ENCODE measurements at regions not wholly inside any gene's neighbourhood (a gene's known extent, or its start where the extent isn't known, plus 50 kb on each side); places are given as distances from the start of the nearest gene placed in this dataset.

DNA sequence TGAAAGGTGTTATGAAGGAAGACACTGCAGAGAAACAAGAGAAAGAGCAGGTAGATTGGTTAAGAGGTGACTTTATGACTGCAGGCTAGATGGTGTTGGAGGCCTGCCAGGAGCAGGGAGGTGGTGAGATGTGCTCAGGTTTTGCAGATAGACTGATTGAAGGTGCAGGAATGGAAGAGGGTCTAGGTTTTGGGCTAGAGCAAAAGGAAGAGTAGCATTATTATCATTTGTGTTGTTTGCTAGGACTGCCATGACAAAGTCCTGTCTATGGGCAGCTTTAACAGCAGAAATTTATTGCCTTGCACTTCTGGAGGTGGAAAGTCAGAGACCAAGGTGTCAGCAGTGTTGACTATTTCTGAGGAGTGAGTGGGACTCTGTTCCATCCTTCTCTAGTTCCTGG is 172.9 kb upstream of the SOX11 start:
- BruUV-seq (replicated peaks) = no TSS peak
- H3K4me1 ChIP-seq (ENCODE audit: insufficient read depth, low read length) = no peaks in the 10 kb centered on the region
- H3K36me3 ChIP-seq (replicated peaks in 1 of 2; ENCODE audit: control insufficient read depth in 1 of 2, insufficient read depth in 2 of 2, low read length in 2 of 2) = no peaks in the 10 kb centered on the region
- no peaks in the 10 kb centered on the region for H3K79me2 ChIP-seq (ENCODE audit: insufficient read depth, low read length)
- FAIRE-seq = no peak
- no peak overlapping the region for H3K9ac ChIP-seq (ENCODE audit: insufficient read depth, low read depth, low read length)
- no peak overlapping the region for H2AFZ ChIP-seq (ENCODE audit: low read length)
- no peak for ATAC-seq
- intact Hi-C loops (cut with micrococcal nuclease; ENCODE audit: unreplicated experiment) (no loop called here), in situ Hi-C loops (cut with HindIII; ENCODE audit: extremely low pct_ligation_motif_present, low pct_unique_long_range_greater_than_20kb) (no loop called here)
- ChIA-PET CTCF (ENCODE audit: low intra/inter-chr PET ratio, low total read pairs) (no interaction called here), POLR2A (no interaction called here)
- DNase-seq (ENCODE audit: low spot score) = no peak
- no peaks in the 10 kb centered on the region for H3K27me3 ChIP-seq (ENCODE audit: control insufficient read depth in 1 of 2, insufficient read depth in 2 of 2, low read length in 2 of 2)
- no peaks in the 10 kb centered on the region for H4K20me1 ChIP-seq (ENCODE audit: insufficient read depth, low read length)
- H3K9me3 ChIP-seq (ENCODE audit: low read length) = no peaks in the 10 kb centered on the region
- no peak overlapping the region for H3K4me2 ChIP-seq (ENCODE audit: low read depth, low read length)
- no peak overlapping the region for H3K27ac ChIP-seq (ENCODE audit: extremely low read length, insufficient read depth, low read length)
- H3K4me3 ChIP-seq (replicated peaks in 1 of 3; ENCODE audit: insufficient read depth in 1 of 3, low read depth in 2 of 3, low read length in 3 of 3) = no peak overlapping the region
- TF ChIP-seq, protein P1, sequence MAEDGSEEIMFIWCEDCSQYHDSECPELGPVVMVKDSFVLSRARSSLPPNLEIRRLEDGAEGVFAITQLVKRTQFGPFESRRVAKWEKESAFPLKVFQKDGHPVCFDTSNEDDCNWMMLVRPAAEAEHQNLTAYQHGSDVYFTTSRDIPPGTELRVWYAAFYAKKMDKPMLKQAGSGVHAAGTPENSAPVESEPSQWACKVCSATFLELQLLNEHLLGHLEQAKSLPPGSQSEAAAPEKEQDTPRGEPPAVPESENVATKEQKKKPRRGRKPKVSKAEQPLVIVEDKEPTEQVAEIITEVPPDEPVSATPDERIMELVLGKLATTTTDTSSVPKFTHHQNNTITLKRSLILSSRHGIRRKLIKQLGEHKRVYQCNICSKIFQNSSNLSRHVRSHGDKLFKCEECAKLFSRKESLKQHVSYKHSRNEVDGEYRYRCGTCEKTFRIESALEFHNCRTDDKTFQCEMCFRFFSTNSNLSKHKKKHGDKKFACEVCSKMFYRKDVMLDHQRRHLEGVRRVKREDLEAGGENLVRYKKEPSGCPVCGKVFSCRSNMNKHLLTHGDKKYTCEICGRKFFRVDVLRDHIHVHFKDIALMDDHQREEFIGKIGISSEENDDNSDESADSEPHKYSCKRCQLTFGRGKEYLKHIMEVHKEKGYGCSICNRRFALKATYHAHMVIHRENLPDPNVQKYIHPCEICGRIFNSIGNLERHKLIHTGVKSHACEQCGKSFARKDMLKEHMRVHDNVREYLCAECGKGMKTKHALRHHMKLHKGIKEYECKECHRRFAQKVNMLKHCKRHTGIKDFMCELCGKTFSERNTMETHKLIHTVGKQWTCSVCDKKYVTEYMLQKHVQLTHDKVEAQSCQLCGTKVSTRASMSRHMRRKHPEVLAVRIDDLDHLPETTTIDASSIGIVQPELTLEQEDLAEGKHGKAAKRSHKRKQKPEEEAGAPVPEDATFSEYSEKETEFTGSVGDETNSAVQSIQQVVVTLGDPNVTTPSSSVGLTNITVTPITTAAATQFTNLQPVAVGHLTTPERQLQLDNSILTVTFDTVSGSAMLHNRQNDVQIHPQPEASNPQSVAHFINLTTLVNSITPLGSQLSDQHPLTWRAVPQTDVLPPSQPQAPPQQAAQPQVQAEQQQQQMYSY (CRISPR knock-in tag; IDR thresholded peaks at IDR 0.05) = no peak
- no peak for TF ChIP-seq ZNF30 (CRISPR knock-in tag; IDR thresholded peaks at IDR 0.05)
- TF ChIP-seq KAT2B (IDR thresholded peaks at IDR 0.05; ENCODE audit: borderline replicate concordance, low read depth, low read length) = no peak
- TF ChIP-seq, protein P2, sequence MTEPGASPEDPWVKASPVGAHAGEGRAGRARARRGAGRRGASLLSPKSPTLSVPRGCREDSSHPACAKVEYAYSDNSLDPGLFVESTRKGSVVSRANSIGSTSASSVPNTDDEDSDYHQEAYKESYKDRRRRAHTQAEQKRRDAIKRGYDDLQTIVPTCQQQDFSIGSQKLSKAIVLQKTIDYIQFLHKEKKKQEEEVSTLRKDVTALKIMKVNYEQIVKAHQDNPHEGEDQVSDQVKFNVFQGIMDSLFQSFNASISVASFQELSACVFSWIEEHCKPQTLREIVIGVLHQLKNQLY (CRISPR knock-in tag; IDR thresholded peaks at IDR 0.05) = no peak
- TF ChIP-seq, protein P3, sequence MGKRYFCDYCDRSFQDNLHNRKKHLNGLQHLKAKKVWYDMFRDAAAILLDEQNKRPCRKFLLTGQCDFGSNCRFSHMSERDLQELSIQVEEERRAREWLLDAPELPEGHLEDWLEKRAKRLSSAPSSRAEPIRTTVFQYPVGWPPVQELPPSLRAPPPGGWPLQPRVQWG (CRISPR knock-in tag; IDR thresholded peaks at IDR 0.05; ENCODE audit: borderline replicate concordance, low read depth) = no peak
- no peak for TF ChIP-seq ZNF34 (CRISPR knock-in tag; IDR thresholded peaks at IDR 0.05; ENCODE audit: borderline replicate concordance)
- no peak for TF ChIP-seq ZNF501 (CRISPR knock-in tag; IDR thresholded peaks at IDR 0.05)
- no peak for TF ChIP-seq RELA (CRISPR knock-in tag; IDR thresholded peaks at IDR 0.05)
- no peak for TF ChIP-seq MLLT10 (CRISPR knock-in tag; IDR thresholded peaks at IDR 0.05)
- TF ChIP-seq, protein P4, sequence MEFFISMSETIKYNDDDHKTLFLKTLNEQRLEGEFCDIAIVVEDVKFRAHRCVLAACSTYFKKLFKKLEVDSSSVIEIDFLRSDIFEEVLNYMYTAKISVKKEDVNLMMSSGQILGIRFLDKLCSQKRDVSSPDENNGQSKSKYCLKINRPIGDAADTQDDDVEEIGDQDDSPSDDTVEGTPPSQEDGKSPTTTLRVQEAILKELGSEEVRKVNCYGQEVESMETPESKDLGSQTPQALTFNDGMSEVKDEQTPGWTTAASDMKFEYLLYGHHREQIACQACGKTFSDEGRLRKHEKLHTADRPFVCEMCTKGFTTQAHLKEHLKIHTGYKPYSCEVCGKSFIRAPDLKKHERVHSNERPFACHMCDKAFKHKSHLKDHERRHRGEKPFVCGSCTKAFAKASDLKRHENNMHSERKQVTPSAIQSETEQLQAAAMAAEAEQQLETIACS (CRISPR knock-in tag; IDR thresholded peaks at IDR 0.05) = no peak
- TF ChIP-seq ZNF530 (CRISPR knock-in tag; IDR thresholded peaks at IDR 0.05; ENCODE audit: low read depth) = no peak
- TF ChIP-seq KLF6 (CRISPR knock-in tag; IDR thresholded peaks at IDR 0.05) = no peak
- TF ChIP-seq ZNF44 (CRISPR knock-in tag; IDR thresholded peaks at IDR 0.05) = no peak
- TF ChIP-seq, protein P5, sequence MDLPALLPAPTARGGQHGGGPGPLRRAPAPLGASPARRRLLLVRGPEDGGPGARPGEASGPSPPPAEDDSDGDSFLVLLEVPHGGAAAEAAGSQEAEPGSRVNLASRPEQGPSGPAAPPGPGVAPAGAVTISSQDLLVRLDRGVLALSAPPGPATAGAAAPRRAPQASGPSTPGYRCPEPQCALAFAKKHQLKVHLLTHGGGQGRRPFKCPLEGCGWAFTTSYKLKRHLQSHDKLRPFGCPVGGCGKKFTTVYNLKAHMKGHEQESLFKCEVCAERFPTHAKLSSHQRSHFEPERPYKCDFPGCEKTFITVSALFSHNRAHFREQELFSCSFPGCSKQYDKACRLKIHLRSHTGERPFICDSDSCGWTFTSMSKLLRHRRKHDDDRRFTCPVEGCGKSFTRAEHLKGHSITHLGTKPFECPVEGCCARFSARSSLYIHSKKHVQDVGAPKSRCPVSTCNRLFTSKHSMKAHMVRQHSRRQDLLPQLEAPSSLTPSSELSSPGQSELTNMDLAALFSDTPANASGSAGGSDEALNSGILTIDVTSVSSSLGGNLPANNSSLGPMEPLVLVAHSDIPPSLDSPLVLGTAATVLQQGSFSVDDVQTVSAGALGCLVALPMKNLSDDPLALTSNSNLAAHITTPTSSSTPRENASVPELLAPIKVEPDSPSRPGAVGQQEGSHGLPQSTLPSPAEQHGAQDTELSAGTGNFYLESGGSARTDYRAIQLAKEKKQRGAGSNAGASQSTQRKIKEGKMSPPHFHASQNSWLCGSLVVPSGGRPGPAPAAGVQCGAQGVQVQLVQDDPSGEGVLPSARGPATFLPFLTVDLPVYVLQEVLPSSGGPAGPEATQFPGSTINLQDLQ (CRISPR knock-in tag; IDR thresholded peaks at IDR 0.05) = no peak
- no peak for TF ChIP-seq KMT2B (CRISPR knock-in tag; IDR thresholded peaks at IDR 0.05)
- no peak for TF ChIP-seq KDM1A (CRISPR knock-in tag; IDR thresholded peaks at IDR 0.05)
